Femur (tissue), 1 donor: ENCODE measurements at regions not wholly inside any gene's neighbourhood (a gene's known extent, or its start where the extent isn't known, plus 50 kb on each side); places are given as distances from the start of the nearest gene placed in this dataset.
"Not testable (repeated sequence)": the region's sequence is repeated elsewhere in the genome, so short reads cannot be mapped to it uniquely, and the experiment has no call there.

Experiments used
- DNase-seq: peaks from one replicate; pipeline ENCODE4 v3.0.0-alpha.2; 2017

- no peak for DNase-seq
These were observed 52.2 kb upstream of the MKI67 start for GRCh38 chr10:128178302-128178958.

- no peak for DNase-seq
These were observed 54.6 kb upstream of the MKI67 start for GRCh38 chr10:128180843-128181242.

- DNase-seq = no peak
These were observed 59.4 kb upstream of the MKI67 start for GRCh38 chr10:128185627-128186026.

- peak; percentile 30 for DNase-seq
These were observed 61.0 kb upstream of the MKI67 start for GRCh38 chr10:128186959-128187787.

GRCh38 chr10:128187788-128188185, 61.6 kb upstream of the MKI67 start:
- no peak for DNase-seq

GRCh38 chr10:128189176-128189575, 63.0 kb upstream of the MKI67 start:
- no peak for DNase-seq

- DNase-seq = no peak
These were observed 65.6 kb upstream of the MKI67 start for GRCh38 chr10:128191847-128192246.

GRCh38 chr10:128201826-128202225, 75.6 kb upstream of the MKI67 start:
- not testable (repeated sequence) for DNase-seq

GRCh38 chr10:128203028-128203427, 76.8 kb upstream of the MKI67 start:
- no peak for DNase-seq

GRCh38 chr10:128205591-128205990, 79.4 kb upstream of the MKI67 start:
- DNase-seq = not testable (repeated sequence)

GRCh38 chr10:128206676-128207075, 80.5 kb upstream of the MKI67 start:
- DNase-seq = no peak

GRCh38 chr10:128209862-128210214, 83.6 kb upstream of the MKI67 start:
- DNase-seq = no peak

- peak; percentile 79 for DNase-seq
These were observed 84.2 kb upstream of the MKI67 start for GRCh38 chr10:128210215-128211063.

- DNase-seq = no peak
These were observed 84.9 kb upstream of the MKI67 start for GRCh38 chr10:128211064-128211504.

GRCh38 chr10:128211953-128212727, 85.9 kb upstream of the MKI67 start:
- peak; percentile 87 for DNase-seq

- no peak for DNase-seq
These were observed 86.9 kb upstream of the MKI67 start for GRCh38 chr10:128213156-128213555.

- DNase-seq = no peak
These were observed 89.5 kb upstream of the MKI67 start for GRCh38 chr10:128215733-128216132.

- DNase-seq = no peak
These were observed 90.9 kb upstream of the MKI67 start for GRCh38 chr10:128217136-128217535.

GRCh38 chr10:128218161-128218560, 91.9 kb upstream of the MKI67 start:
- DNase-seq = no peak

GRCh38 chr10:128219295-128219694, 93.1 kb upstream of the MKI67 start:
- DNase-seq = no peak

GRCh38 chr10:128220021-128220420, 93.8 kb upstream of the MKI67 start:
- no peak for DNase-seq

- no peak for DNase-seq
These were observed 94.9 kb upstream of the MKI67 start for GRCh38 chr10:128221117-128221516.

- DNase-seq = no peak
These were observed 95.6 kb upstream of the MKI67 start for GRCh38 chr10:128221807-128222206.
